ENCODE measurements at regions not wholly inside any gene's neighbourhood (a gene's known extent, or its start where the extent isn't known, plus 50 kb on each side); places are given as distances from the start of the nearest gene placed in this dataset.

DNA sequence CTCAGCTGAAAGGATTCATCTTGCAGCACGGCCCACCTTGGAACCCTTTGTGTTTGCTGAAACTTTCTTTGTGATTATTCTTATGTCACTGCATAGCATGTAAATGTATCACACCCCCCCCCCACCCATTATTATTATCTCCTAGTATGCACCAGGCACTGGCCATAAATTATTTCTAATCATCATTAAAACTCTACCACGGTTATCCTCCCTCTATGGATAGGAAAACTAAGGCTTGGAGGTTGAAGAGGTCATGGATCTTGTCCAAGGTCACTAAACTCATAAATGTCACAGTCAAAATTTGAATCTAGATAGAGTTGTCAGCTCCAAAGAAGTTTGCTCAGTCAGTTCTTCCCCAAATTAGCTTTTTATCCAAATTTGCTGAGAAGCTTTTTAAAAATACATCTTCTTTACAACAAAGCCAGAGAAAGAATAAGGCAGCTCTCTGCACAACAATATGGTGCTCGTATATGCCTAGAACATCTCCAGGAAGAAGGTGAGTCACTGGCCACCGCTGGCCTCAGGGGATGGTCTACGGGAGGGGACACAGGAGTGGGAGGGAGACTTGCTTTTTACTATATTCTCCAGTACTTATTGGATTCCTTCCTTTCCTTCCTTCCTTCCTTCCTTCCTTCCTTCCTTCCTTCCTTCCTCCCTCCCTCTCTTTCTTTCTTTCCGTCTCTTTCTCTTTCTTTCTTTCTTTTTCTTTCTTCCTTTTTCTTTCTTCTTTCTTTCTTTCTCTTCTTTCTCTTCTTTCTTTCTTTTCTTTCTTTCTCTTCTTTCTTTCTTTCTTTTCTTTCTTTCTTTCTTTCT is 134.5 kb downstream of the VEGFA start:
- Mint-ChIP-seq H3K4me1 (peaks cover 11 to 21% of the 10 kb centered on the region in 2 experiments), H3K9me3 (no peaks in the 10 kb centered on the region; a peak in 1 of 5 replicates), H3K4me3 (no peak overlapping the region), H3K27me3 (ENCODE audit: low read depth) (peaks cover 2% of the 10 kb centered on the region; the same call in 1 of the 2 replicates), H3K27ac (no peak overlapping the region), H3K36me3 (ENCODE audit: insufficient read depth in 1 of 3, low read depth in 3 of 3) (no peaks in the 10 kb centered on the region; a peak in 1 of 7 replicates)
- Histone ChIP-seq H3T11ph (ENCODE audit: low read length) (no peak overlapping the region), H2BK12ac (ENCODE audit: insufficient read length, low read depth, low read length) (no peak overlapping the region), H2AK5ac (ENCODE audit: insufficient read length, low read length) (no peak overlapping the region), H3K4me2 (ENCODE audit: insufficient read depth, insufficient read length, low read length) (no peak overlapping the region), H2BK120ac (ENCODE audit: low read depth, low read length, poor library complexity, severe bottlenecking) (no peak overlapping the region), H3K23ac (ENCODE audit: insufficient read length, low read depth, low read length) (no peak overlapping the region), H3K23me2 (ENCODE audit: insufficient read length, low read depth, low read length, poor library complexity, severe bottlenecking) (no peaks in the 10 kb centered on the region), H2BK5ac (ENCODE audit: insufficient read length, low read length) (no peak overlapping the region), H3K27me3 (ENCODE audit: insufficient read depth, low read length) (no peaks in the 10 kb centered on the region), H4K8ac (replicated peaks; ENCODE audit: insufficient read length, low read depth, low read length) (no peak overlapping the region), H3K9me3 (ENCODE audit: control insufficient read depth, low read depth, low read length) (no peaks in the 10 kb centered on the region), H4K91ac (ENCODE audit: insufficient read length, low read depth, low read length) (no peak overlapping the region), H3K27ac (ENCODE audit: insufficient read length, low read depth, low read length) (no peak overlapping the region), H3K9ac (ENCODE audit: extremely low read depth, insufficient read length, low read length) (no peak overlapping the region), H3K56ac (ENCODE audit: insufficient read length, low read depth, low read length) (no peak overlapping the region), H2BK15ac (ENCODE audit: low read depth, low read length) (no peak overlapping the region), H3K18ac (ENCODE audit: insufficient read length, low read depth, low read length) (no peak overlapping the region), H3K79me2 (ENCODE audit: insufficient read depth, low read length) (no peaks in the 10 kb centered on the region), H2BK20ac (ENCODE audit: low read depth, low read length, poor library complexity, severe bottlenecking) (no peak overlapping the region), H2AFZ (ENCODE audit: low read length) (no peak overlapping the region), H4K5ac (ENCODE audit: insufficient read length, low read depth, low read length) (no peak overlapping the region), H4K20me1 (ENCODE audit: control insufficient read depth, insufficient read depth, insufficient read length) (no peaks in the 10 kb centered on the region), H3K14ac (ENCODE audit: insufficient read depth, low read length) (no peak overlapping the region), H3K79me1 (ENCODE audit: insufficient read depth, low read depth, low read length, poor library complexity, severe bottlenecking) (no peaks in the 10 kb centered on the region), H3K4me1 (ENCODE audit: insufficient read depth, low read length) (no peaks in the 10 kb centered on the region; the same call in 1 of the 2 replicates), H3K4ac (ENCODE audit: low read depth, low read length) (no peak overlapping the region)
- TF ChIP-seq, protein P1, sequence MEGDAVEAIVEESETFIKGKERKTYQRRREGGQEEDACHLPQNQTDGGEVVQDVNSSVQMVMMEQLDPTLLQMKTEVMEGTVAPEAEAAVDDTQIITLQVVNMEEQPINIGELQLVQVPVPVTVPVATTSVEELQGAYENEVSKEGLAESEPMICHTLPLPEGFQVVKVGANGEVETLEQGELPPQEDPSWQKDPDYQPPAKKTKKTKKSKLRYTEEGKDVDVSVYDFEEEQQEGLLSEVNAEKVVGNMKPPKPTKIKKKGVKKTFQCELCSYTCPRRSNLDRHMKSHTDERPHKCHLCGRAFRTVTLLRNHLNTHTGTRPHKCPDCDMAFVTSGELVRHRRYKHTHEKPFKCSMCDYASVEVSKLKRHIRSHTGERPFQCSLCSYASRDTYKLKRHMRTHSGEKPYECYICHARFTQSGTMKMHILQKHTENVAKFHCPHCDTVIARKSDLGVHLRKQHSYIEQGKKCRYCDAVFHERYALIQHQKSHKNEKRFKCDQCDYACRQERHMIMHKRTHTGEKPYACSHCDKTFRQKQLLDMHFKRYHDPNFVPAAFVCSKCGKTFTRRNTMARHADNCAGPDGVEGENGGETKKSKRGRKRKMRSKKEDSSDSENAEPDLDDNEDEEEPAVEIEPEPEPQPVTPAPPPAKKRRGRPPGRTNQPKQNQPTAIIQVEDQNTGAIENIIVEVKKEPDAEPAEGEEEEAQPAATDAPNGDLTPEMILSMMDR (conservative IDR thresholded peaks at IDR 0.05), result no peak
- WGBS (ENCODE audit: extremely low coverage, insufficient read length, low lambda C conversion rate), result no CpG with 5 or more reads among the region's 6 CpGs
- DNase-seq, result no peak
